ENCODE measurements at regions not wholly inside any gene's neighbourhood (a gene's known extent, or its start where the extent isn't known, plus 50 kb on each side); places are given as distances from the start of the nearest gene placed in this dataset.

GRCh38 chrX:121298499-121298898 is 251.1 kb downstream of the GLUD2 start:
- no peak for TF ChIP-seq PBX3 (CRISPR knock-in tag; IDR thresholded peaks at IDR 0.05)
- ChIA-PET POLR2A (no interaction called here), CTCF (no interaction called here)
- H3K4me1 ChIP-seq (ENCODE audit: control insufficient read depth, insufficient read depth, low read length), result no peaks in the 10 kb centered on the region
- no peak overlapping the region for H3K4me3 ChIP-seq (ENCODE audit: low read depth, low read length)
- H3K9me3 ChIP-seq (ENCODE audit: control insufficient read depth, insufficient read depth, low read depth, low read length), result no peaks in the 10 kb centered on the region
- no peak overlapping the region for H3K27ac ChIP-seq (ENCODE audit: extremely low read depth, low read depth, low read length)
- H3K36me3 ChIP-seq (ENCODE audit: control insufficient read depth in 2 of 2, insufficient read depth in 1 of 2, low read length in 2 of 2), result no peaks in the 10 kb centered on the region

- Histone ChIP-seq H3K27ac (ENCODE audit: extremely low read depth, low read depth, low read length) (no peak overlapping the region), H3K9me3 (ENCODE audit: control insufficient read depth, insufficient read depth, low read depth, low read length) (no peaks in the 10 kb centered on the region), H3K4me1 (ENCODE audit: control insufficient read depth, insufficient read depth, low read length) (no peaks in the 10 kb centered on the region), H3K36me3 (ENCODE audit: control insufficient read depth in 2 of 2, insufficient read depth in 1 of 2, low read length in 2 of 2) (no peaks in the 10 kb centered on the region), H3K4me3 (ENCODE audit: low read depth, low read length) (no peak overlapping the region)
- CTCF ChIA-PET, result no interaction called here
- POLR2A ChIA-PET, result no interaction called here
- TF ChIP-seq YY2 (tag by site-specific recombination; IDR thresholded peaks at IDR 0.05), result no peak
- TF ChIP-seq ZNF580 (tag by site-specific recombination; IDR thresholded peaks at IDR 0.05), result no peak
- TF ChIP-seq ZNF112 (tag by site-specific recombination; IDR thresholded peaks at IDR 0.05), result no peak
- no peak for TF ChIP-seq ZNF776 (tag by site-specific recombination; IDR thresholded peaks at IDR 0.05; ENCODE audit: borderline replicate concordance)
- TF ChIP-seq, protein P1, sequence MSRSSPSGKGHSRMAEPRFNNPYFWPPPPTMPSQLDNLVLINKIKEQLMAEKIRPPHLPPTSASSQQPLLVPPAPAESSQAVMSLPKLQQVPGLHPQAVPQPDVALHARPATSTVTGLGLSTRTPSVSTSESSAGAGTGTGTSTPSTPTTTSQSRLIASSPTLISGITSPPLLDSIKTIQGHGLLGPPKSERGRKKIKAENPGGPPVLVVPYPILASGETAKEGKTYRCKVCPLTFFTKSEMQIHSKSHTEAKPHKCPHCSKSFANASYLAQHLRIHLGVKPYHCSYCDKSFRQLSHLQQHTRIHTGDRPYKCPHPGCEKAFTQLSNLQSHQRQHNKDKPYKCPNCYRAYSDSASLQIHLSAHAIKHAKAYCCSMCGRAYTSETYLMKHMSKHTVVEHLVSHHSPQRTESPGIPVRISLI (tag by site-specific recombination; IDR thresholded peaks at IDR 0.05), result no peak
- no peak for TF ChIP-seq ZNF529 (tag by site-specific recombination; IDR thresholded peaks at IDR 0.05; ENCODE audit: insufficient replicate concordance)
- no peak for TF ChIP-seq ZNF791 (tag by site-specific recombination; IDR thresholded peaks at IDR 0.05)
- TF ChIP-seq, protein P2, sequence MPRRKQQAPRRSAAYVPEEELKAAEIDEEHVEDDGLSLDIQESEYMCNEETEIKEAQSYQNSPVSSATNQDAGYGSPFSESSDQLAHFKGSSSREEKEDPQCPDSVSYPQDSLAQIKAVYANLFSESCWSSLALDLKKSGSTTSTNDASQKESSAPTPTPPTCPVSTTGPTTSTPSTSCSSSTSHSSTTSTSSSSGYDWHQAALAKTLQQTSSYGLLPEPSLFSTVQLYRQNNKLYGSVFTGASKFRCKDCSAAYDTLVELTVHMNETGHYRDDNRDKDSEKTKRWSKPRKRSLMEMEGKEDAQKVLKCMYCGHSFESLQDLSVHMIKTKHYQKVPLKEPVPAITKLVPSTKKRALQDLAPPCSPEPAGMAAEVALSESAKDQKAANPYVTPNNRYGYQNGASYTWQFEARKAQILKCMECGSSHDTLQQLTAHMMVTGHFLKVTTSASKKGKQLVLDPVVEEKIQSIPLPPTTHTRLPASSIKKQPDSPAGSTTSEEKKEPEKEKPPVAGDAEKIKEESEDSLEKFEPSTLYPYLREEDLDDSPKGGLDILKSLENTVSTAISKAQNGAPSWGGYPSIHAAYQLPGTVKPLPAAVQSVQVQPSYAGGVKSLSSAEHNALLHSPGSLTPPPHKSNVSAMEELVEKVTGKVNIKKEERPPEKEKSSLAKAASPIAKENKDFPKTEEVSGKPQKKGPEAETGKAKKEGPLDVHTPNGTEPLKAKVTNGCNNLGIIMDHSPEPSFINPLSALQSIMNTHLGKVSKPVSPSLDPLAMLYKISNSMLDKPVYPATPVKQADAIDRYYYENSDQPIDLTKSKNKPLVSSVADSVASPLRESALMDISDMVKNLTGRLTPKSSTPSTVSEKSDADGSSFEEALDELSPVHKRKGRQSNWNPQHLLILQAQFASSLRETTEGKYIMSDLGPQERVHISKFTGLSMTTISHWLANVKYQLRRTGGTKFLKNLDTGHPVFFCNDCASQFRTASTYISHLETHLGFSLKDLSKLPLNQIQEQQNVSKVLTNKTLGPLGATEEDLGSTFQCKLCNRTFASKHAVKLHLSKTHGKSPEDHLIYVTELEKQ (tag by site-specific recombination; IDR thresholded peaks at IDR 0.05; ENCODE audit: borderline replicate concordance), result no peak
- no peak for TF ChIP-seq ZNF558 (tag by site-specific recombination; IDR thresholded peaks at IDR 0.05)
- TF ChIP-seq SP2 (tag by site-specific recombination; IDR thresholded peaks at IDR 0.05), result no peak
- TF ChIP-seq ZNF629 (tag by site-specific recombination; IDR thresholded peaks at IDR 0.05), result no peak
- TF ChIP-seq ZBTB1 (tag by site-specific recombination; IDR thresholded peaks at IDR 0.05), result no peak
- TF ChIP-seq ZNF175 (tag by site-specific recombination; IDR thresholded peaks at IDR 0.05), result no peak
- TF ChIP-seq ZNF221 (tag by site-specific recombination; IDR thresholded peaks at IDR 0.05; ENCODE audit: borderline replicate concordance), result no peak
- TF ChIP-seq, protein P3, sequence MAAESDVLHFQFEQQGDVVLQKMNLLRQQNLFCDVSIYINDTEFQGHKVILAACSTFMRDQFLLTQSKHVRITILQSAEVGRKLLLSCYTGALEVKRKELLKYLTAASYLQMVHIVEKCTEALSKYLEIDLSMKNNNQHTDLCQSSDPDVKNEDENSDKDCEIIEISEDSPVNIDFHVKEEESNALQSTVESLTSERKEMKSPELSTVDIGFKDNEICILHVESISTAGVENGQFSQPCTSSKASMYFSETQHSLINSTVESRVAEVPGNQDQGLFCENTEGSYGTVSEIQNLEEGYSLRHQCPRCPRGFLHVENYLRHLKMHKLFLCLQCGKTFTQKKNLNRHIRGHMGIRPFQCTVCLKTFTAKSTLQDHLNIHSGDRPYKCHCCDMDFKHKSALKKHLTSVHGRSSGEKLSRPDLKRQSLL (tag by site-specific recombination; IDR thresholded peaks at IDR 0.05), result no peak
- TF ChIP-seq ZNF18 (tag by site-specific recombination; IDR thresholded peaks at IDR 0.05), result no peak
- no peak for TF ChIP-seq OVOL3 (tag by site-specific recombination; IDR thresholded peaks at IDR 0.05)
- no peak for TF ChIP-seq ZNF23 (tag by site-specific recombination; IDR thresholded peaks at IDR 0.05; ENCODE audit: borderline replicate concordance)
Measured at GRCh38 chrX:121301356-121301755, 253.9 kb downstream of the GLUD2 start.
